NCI-H2029 treated with DMSO at 0.1 percent for 48 hours (cell line): ENCODE measurements at regions not wholly inside any gene's neighbourhood (a gene's known extent, or its start where the extent isn't known, plus 50 kb on each side); places are given as distances from the start of the nearest gene placed in this dataset.

ENCODE experiments used
- DNase-seq: peaks from one replicate; lab custom pipeline; 2025; lab: John Stamatoyannopoulos, UW

GRCh38 chr12:3991798-3992580, 118.8 kb upstream of the PARP11 start:
- DNase-seq = no peak

GRCh38 chr12:3990501-3991280, 117.5 kb upstream of the PARP11 start:
- DNase-seq = no peak

GRCh38 chr12:3989218-3989550, 116.0 kb upstream of the PARP11 start:
- DNase-seq = no peak

GRCh38 chr12:3988519-3989217, 115.5 kb upstream of the PARP11 start:
- DNase-seq = no peak

GRCh38 chr12:3987571-3987970, 114.4 kb upstream of the PARP11 start:
- DNase-seq = no peak

- no peak for DNase-seq
Measured at GRCh38 chr12:3980504-3981272, 107.5 kb upstream of the PARP11 start.

GRCh38 chr12:3977621-3978020, 104.4 kb upstream of the PARP11 start:
- no peak for DNase-seq

GRCh38 chr12:3976351-3976938, 103.2 kb upstream of the PARP11 start:
- DNase-seq = no peak

- DNase-seq = no peak
Measured at GRCh38 chr12:3975652-3976051, 102.5 kb upstream of the PARP11 start.

- no peak for DNase-seq
Measured at GRCh38 chr12:3974883-3975282, 101.7 kb upstream of the PARP11 start.

- DNase-seq = no peak
Measured at GRCh38 chr12:3973973-3974644, 100.9 kb upstream of the PARP11 start.

- DNase-seq = no peak
Measured at GRCh38 chr12:3973269-3973884, 100.2 kb upstream of the PARP11 start.

GRCh38 chr12:3972576-3972975, 99.4 kb upstream of the PARP11 start:
- DNase-seq = no peak

- DNase-seq = no peak
Measured at GRCh38 chr12:3968523-3968922, 95.3 kb upstream of the PARP11 start.

GRCh38 chr12:3967556-3968160, 94.5 kb upstream of the PARP11 start:
- no peak for DNase-seq

- no peak for DNase-seq
Measured at GRCh38 chr12:3966376-3966775, 93.2 kb upstream of the PARP11 start.

- DNase-seq = no peak
Measured at GRCh38 chr12:3965046-3965445, 91.8 kb upstream of the PARP11 start.

- no peak for DNase-seq
Measured at GRCh38 chr12:3964439-3964838, 91.2 kb upstream of the PARP11 start.

GRCh38 chr12:3962631-3963483, 89.7 kb upstream of the PARP11 start:
- no peak for DNase-seq
